Fibroblast of mammary gland (primary cell): ENCODE measurements at regions not wholly inside any gene's neighbourhood (a gene's known extent, or its start where the extent isn't known, plus 50 kb on each side); places are given as distances from the start of the nearest gene placed in this dataset.

Experiments
- DNase-seq: peaks from one replicate; pipeline ENCODE4 v3.0.0-alpha.2; 2010; ENCODE audit warnings: low read depth
- H3K4me3 ChIP-seq: 2 replicates; pipeline ENCODE4 v1.5.1; 2011; ENCODE audit warnings: low read depth, mild to moderate bottlenecking, low read length, moderate library complexity; ENCODE audit not compliant: control insufficient read depth
- TF ChIP-seq, protein P1 (sequence below): conservative IDR thresholded peaks from 2 replicates; pipeline ENCODE4 v1.5.1; 2011; ENCODE audit warnings: low read depth, low read length, inconsistent platforms; ENCODE audit not compliant: control insufficient read depth, insufficient read depth

DNA sequence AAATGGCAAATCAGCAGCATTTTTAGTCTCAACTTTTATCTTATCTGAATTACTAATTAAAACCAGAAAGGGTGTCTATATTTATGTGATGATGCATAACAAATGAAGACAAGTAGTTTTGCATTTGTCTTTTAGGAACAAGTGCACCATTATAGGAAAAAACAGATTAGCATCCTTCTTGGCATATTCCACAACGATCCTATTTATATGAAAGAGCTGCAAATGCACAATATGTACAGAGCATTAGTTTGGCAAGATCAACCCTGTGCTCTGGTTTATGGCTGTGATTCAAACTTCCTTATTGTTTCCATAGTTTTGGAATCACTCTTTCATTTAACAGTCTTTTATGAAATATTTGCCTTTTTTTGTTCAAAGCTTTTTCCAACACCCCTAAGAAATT, 486.8 kb downstream of the KCNH5 start:
- DNase-seq = no peak
- TF ChIP-seq, protein P1, sequence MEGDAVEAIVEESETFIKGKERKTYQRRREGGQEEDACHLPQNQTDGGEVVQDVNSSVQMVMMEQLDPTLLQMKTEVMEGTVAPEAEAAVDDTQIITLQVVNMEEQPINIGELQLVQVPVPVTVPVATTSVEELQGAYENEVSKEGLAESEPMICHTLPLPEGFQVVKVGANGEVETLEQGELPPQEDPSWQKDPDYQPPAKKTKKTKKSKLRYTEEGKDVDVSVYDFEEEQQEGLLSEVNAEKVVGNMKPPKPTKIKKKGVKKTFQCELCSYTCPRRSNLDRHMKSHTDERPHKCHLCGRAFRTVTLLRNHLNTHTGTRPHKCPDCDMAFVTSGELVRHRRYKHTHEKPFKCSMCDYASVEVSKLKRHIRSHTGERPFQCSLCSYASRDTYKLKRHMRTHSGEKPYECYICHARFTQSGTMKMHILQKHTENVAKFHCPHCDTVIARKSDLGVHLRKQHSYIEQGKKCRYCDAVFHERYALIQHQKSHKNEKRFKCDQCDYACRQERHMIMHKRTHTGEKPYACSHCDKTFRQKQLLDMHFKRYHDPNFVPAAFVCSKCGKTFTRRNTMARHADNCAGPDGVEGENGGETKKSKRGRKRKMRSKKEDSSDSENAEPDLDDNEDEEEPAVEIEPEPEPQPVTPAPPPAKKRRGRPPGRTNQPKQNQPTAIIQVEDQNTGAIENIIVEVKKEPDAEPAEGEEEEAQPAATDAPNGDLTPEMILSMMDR = no peak
- no peak overlapping the region for H3K4me3 ChIP-seq

DNA sequence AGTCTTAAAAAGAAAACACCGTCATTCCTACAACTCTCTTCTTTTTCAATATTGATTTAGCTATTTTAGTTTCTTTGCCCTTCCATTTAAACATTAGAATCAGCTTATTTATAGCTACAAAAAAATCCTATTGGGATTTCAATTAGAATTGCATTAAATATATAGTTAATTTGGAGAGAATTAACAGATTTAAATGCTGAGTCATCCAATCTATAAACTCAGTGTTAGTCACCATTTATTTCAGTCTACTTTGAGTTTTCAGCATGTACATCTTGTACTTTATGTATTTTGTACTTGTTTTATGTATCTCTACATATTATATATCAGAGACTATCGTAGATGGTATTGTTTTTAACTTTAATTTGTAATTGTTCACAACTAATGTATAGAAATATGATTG, 460.0 kb downstream of the KCNH5 start:
- H3K4me3 ChIP-seq = no peak overlapping the region
- TF ChIP-seq, protein P1 = no peak
- no peak for DNase-seq

- no peak overlapping the region for H3K4me3 ChIP-seq
- TF ChIP-seq, protein P1 = no peak
- DNase-seq = peak; percentile 1
These were observed 452.4 kb downstream of the KCNH5 start for GRCh38 chr14:62592877-62593276.

GRCh38 chr14:62597143-62597542, 448.1 kb downstream of the KCNH5 start:
- DNase-seq = no peak
- TF ChIP-seq, protein P1 = no peak
- H3K4me3 ChIP-seq = no peak overlapping the region

DNA sequence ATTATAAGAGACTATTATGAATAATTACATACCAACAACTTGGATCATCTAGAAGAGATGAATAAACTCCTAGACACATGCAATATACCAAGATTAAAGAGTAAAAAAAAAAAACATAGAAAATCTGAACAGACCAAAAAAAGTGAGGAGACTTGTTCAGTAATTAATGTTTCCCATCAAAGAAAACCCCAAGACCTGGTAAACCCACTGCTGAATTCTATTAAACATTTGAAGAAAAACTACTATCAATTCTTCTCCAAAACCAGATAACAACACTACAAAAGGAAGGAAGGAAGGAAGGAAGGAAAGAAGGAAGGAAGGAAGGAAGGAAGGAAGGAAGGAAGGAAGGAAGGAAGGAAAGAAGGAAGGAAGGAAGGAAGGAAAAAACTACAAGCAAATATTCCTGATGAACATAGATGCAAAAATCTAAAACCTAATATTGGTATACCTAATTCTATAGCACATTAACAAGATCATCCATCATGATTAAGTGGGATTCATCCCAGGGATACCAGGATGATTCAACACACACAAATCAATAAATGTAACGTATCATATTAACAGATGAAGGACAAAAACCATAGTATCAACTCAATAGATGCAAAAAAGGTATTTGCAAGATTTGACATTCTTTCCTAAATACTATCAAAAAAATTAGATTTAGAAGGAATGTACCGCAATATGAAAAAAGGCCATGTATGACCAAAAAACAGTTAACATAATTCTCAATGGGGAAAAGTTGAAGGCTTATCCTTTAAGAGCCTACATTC, 445.5 kb downstream of the KCNH5 start:
- H3K4me3 ChIP-seq = no peak overlapping the region
- no peak for DNase-seq

DNA sequence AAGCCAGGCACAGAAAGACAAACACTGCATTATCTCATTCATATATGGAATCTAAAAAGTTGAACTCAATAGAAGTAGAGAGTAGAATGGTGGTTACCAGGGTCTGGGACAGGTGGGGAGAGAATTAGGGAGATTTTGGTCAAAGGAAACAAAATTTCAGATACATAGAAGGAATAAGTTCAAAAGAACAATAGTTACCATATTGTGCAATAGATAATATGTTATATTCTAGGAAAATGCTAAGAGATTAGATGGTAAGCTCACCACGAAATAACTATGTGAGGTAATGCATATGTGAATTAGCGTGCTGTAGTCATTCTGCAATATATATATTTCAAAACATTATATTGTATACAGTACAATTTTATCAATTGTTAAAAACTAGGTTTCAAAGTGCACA, 442.5 kb downstream of the KCNH5 start:
- no peak overlapping the region for H3K4me3 ChIP-seq
- no peak for DNase-seq
- TF ChIP-seq, protein P1 = no peak

More for the DNA sequence above, 445.5 kb downstream of the KCNH5 start:
- TF ChIP-seq, protein P1 = no peak
